RWPE1 (cell line): ENCODE measurements at regions not wholly inside any gene's neighbourhood (a gene's known extent, or its start where the extent isn't known, plus 50 kb on each side); places are given as distances from the start of the nearest gene placed in this dataset.
"Not testable (repeated sequence)": the region's sequence is repeated elsewhere in the genome, so short reads cannot be mapped to it uniquely, and the experiment has no call there.

Experiments
- CTCF ChIA-PET: fragments of 350-600 bp; sonication (Branson Sonifier 250); formaldehyde crosslinking; extraction: SDS; loops from one replicate; lab custom pipeline; 2021; lab: Yijun Ruan, JAX
- POLR2A ChIA-PET: fragments of 400-600 bp; formaldehyde crosslinking; extraction: SDS; loops from one replicate; lab custom pipeline; 2020; ENCODE audit warnings: antibody characterized with exemption; ENCODE audit not compliant: low non-redundant PET; lab: Yijun Ruan, JAX
- DNase-seq: peaks from one replicate; pipeline ENCODE4 v3.0.0; 2012; ENCODE audit warnings: low spot score
- H3K27ac ChIP-seq: fragments of 450-650 bp; 2 replicates; pipeline ENCODE4 v1.5.1; 2017
- CTCF ChIP-seq: fragments of 450-650 bp; conservative IDR thresholded peaks from 2 replicates; pipeline ENCODE4 v1.5.1; 2017; ENCODE audit warnings: low read depth, mild to moderate bottlenecking

GRCh38 chr5:124887223-124887622, 140.8 kb upstream of the ZNF608 start:
- TF ChIP-seq CTCF, result no peak
- no peak for DNase-seq
- POLR2A ChIA-PET, result no interaction called here
- H3K27ac ChIP-seq, result no peak overlapping the region
- CTCF ChIA-PET, result interaction anchor here (0.6 to 0.8 kb wide), 3 partner anchors 81 to 595 kb away, joined by 3 to 4 read pairs (median 4); no protein-coding TSS in a partner anchor

- no peak overlapping the region for H3K27ac ChIP-seq
Observed at GRCh38 chr5:124888050-124888506, 141.6 kb upstream of the ZNF608 start.

GRCh38 chr5:124888622-124889485, 142.4 kb upstream of the ZNF608 start:
- CTCF ChIA-PET, result interaction anchor here (0.6 kb wide), 3 partner anchors 22 to 786 kb away, joined by 3 read pairs; no protein-coding TSS in a partner anchor
- POLR2A ChIA-PET, result no interaction called here
- no peak for DNase-seq
- no peak overlapping the region for H3K27ac ChIP-seq
- TF ChIP-seq CTCF, result no peak

More at GRCh38 chr5:124888050-124888506, 141.6 kb upstream of the ZNF608 start:
- TF ChIP-seq CTCF, result no peak
- DNase-seq, result no peak
- CTCF ChIA-PET, result interaction anchor here (0.5 to 0.6 kb wide), 3 partner anchors 465 to 787 kb away, joined by 3 to 6 read pairs (median 4); no protein-coding TSS in a partner anchor
- POLR2A ChIA-PET, result no interaction called here

- DNase-seq, result no peak
- POLR2A ChIA-PET, result no interaction called here
Observed at GRCh38 chr5:124889486-124889825, 143.0 kb upstream of the ZNF608 start.

GRCh38 chr5:124889850-124890249, 143.4 kb upstream of the ZNF608 start:
- TF ChIP-seq CTCF, result no peak
- no peak overlapping the region for H3K27ac ChIP-seq
- ChIA-PET CTCF (no interaction called here), POLR2A (no interaction called here)
- DNase-seq, result no peak

More at GRCh38 chr5:124889486-124889825, 143.0 kb upstream of the ZNF608 start:
- no peak overlapping the region for H3K27ac ChIP-seq
- no peak for TF ChIP-seq CTCF
- CTCF ChIA-PET, result interaction anchor here (0.6 kb wide), 1 partner anchor 84 kb away, joined by 3 read pairs; no protein-coding TSS in a partner anchor

- DNase-seq, POLR2A ChIA-PET, H3K27ac ChIP-seq, CTCF ChIA-PET: not testable (repeated sequence)
Observed at GRCh38 chr5:124890442-124890841, 144.0 kb upstream of the ZNF608 start.

- no peak for TF ChIP-seq CTCF
- no peak overlapping the region for H3K27ac ChIP-seq
Observed at GRCh38 chr5:124891179-124891578, 144.7 kb upstream of the ZNF608 start.

More at GRCh38 chr5:124891179-124891578, 144.7 kb upstream of the ZNF608 start:
- ChIA-PET CTCF (no interaction called here), POLR2A (no interaction called here)
- no peak for DNase-seq
